ENCODE measurements at regions not wholly inside any gene's neighbourhood (a gene's known extent, or its start where the extent isn't known, plus 50 kb on each side); places are given as distances from the start of the nearest gene placed in this dataset.

DNA sequence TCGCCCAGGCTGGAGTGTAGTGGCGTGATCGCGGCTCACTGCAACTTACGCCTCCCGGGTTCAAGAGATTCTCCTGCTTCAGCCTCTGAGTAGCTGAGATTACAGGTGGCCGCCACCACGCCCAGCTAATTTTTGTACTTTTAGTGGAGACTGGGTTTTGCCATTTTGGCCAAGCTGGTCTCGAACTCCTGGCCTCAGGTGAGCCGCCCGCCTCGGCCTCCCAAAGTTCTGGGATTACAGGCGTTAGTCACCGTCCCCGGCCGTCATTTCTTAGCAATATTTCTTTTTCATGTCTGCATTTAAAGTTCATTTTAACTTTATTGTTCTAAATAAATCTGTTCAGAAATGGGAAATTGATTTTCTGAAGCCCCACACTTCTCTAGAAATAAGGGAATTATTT is 597.3 kb upstream of the DDX18 start:
- Histone ChIP-seq H3K4me3 (ENCODE audit: low read length in 2 of 2) (no peak overlapping the region), H3K9me3 (ENCODE audit: control insufficient read depth in 2 of 2, insufficient read depth in 1 of 2, low read length in 1 of 2) (peaks cover 0 to 4% of the 10 kb centered on the region in 2 donors), H3K4me1 (ENCODE audit: control insufficient read depth in 2 of 2, insufficient read depth in 2 of 2, low read length in 2 of 2) (no peaks in the 10 kb centered on the region), H3K27me3 (ENCODE audit: control insufficient read depth in 2 of 2, insufficient read depth in 1 of 2, low read length in 1 of 2) (no peaks in the 10 kb centered on the region), H3K27ac (ENCODE audit: low read depth in 1 of 2, low read length in 1 of 2) (no peak overlapping the region), H3K36me3 (ENCODE audit: control insufficient read depth in 2 of 2, insufficient read depth in 2 of 2, low read length in 1 of 2) (no peaks in the 10 kb centered on the region)
- 96% methylated on average over 16 of the region's 16 CpGs for WGBS
- DNase-seq (ENCODE audit: low read depth in 6 of 9, low spot score in 9 of 9) = no peak

DNA sequence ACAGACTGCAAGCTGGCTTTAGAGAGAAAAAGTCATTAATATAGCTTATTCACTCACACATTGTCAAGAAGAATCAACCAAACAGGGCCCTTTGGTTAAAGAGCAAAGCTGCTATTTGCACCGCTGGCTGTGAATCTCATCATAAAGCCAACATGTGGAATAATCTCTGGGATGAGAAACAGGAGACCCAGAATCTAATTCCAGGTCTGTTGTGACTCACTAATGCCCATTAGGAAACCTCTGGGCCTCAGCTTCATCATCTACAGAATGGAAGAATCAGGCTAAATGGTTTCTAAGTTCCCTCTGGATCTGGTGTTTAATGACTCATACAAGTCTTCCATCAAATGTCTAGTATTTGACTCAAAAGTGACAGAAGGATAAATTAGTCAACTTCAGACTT is 591.7 kb upstream of the DDX18 start:
- Histone ChIP-seq H3K27ac (ENCODE audit: low read depth in 1 of 2, low read length in 1 of 2) (no peak overlapping the region), H3K4me3 (ENCODE audit: low read length in 2 of 2) (no peak overlapping the region), H3K9me3 (ENCODE audit: control insufficient read depth in 2 of 2, insufficient read depth in 1 of 2, low read length in 1 of 2) (no peaks in the 10 kb centered on the region), H3K27me3 (ENCODE audit: control insufficient read depth in 2 of 2, insufficient read depth in 1 of 2, low read length in 1 of 2) (no peaks in the 10 kb centered on the region), H3K4me1 (ENCODE audit: control insufficient read depth in 2 of 2, insufficient read depth in 2 of 2, low read length in 2 of 2) (no peaks in the 10 kb centered on the region), H3K36me3 (ENCODE audit: control insufficient read depth in 2 of 2, insufficient read depth in 2 of 2, low read length in 1 of 2) (no peaks in the 10 kb centered on the region)
- DNase-seq (ENCODE audit: low read depth in 6 of 9, low spot score in 9 of 9) = no peak
- 96% methylated on average over 1 of the region's 1 CpG for WGBS

- no peak for DNase-seq (ENCODE audit: low read depth in 6 of 9, low spot score in 9 of 9)
- Histone ChIP-seq H3K36me3 (ENCODE audit: control insufficient read depth in 2 of 2, insufficient read depth in 2 of 2, low read length in 1 of 2) (no peaks in the 10 kb centered on the region), H3K4me3 (ENCODE audit: low read length in 2 of 2) (no peak overlapping the region), H3K9me3 (ENCODE audit: control insufficient read depth in 2 of 2, insufficient read depth in 1 of 2, low read length in 1 of 2) (peaks cover 1 to 5% of the 10 kb centered on the region in 2 donors), H3K27me3 (ENCODE audit: control insufficient read depth in 2 of 2, insufficient read depth in 1 of 2, low read length in 1 of 2) (no peaks in the 10 kb centered on the region), H3K4me1 (ENCODE audit: control insufficient read depth in 2 of 2, insufficient read depth in 2 of 2, low read length in 2 of 2) (no peaks in the 10 kb centered on the region), H3K27ac (ENCODE audit: low read depth in 1 of 2, low read length in 1 of 2) (no peak overlapping the region)
- 76% methylated on average over 2 of the region's 2 CpGs for WGBS
These were observed 582.2 kb upstream of the DDX18 start for GRCh38 chr2:117232305-117232704.

- Histone ChIP-seq H3K4me3 (ENCODE audit: low read length in 2 of 2) (no peak overlapping the region), H3K36me3 (ENCODE audit: control insufficient read depth in 2 of 2, insufficient read depth in 2 of 2, low read length in 1 of 2) (no peaks in the 10 kb centered on the region), H3K27ac (ENCODE audit: low read depth in 1 of 2, low read length in 1 of 2) (no peak overlapping the region), H3K27me3 (ENCODE audit: control insufficient read depth in 2 of 2, insufficient read depth in 1 of 2, low read length in 1 of 2) (no peaks in the 10 kb centered on the region), H3K9me3 (ENCODE audit: control insufficient read depth in 2 of 2, insufficient read depth in 1 of 2, low read length in 1 of 2) (no peaks in the 10 kb centered on the region), H3K4me1 (ENCODE audit: control insufficient read depth in 2 of 2, insufficient read depth in 2 of 2, low read length in 2 of 2) (no peaks in the 10 kb centered on the region)
- WGBS = 63% methylated on average over 6 of the region's 6 CpGs
- no peak for DNase-seq (ENCODE audit: low read depth in 6 of 9, low spot score in 9 of 9)
These were observed 557.1 kb upstream of the DDX18 start for GRCh38 chr2:117257362-117257761.

DNA sequence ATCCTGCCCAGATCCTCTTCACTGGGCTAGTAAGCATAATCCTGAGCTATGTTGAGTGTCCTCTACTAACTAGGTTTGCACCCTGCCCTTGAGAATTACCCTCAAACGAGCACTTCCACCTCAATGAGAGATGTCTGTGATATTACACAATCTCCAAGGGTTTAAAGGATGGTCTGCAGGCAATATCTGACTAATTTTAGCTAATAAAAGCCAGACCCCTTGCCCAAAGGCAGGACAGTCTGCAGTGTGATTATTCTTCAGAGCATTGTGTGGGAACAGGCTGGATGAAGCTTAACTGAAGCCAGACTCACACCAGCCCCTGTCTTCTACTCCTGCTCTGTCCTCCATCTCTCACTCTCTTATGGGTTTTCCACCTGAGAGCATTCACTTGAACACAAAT is 544.9 kb upstream of the DDX18 start:
- no peaks in the 10 kb centered on the region for H3K36me3 ChIP-seq (ENCODE audit: control insufficient read depth in 2 of 2, insufficient read depth in 2 of 2, low read length in 1 of 2)
- 35% methylated on average over 1 of the region's 1 CpG for WGBS
- H3K4me3 ChIP-seq (ENCODE audit: low read length in 2 of 2) = no peak overlapping the region

GRCh38 chr2:117271631-117272030 is 542.9 kb upstream of the DDX18 start:
- Histone ChIP-seq H3K9me3 (ENCODE audit: control insufficient read depth in 2 of 2, insufficient read depth in 1 of 2, low read length in 1 of 2) (peaks cover 0 to 3% of the 10 kb centered on the region in 2 donors), H3K27me3 (ENCODE audit: control insufficient read depth in 2 of 2, insufficient read depth in 1 of 2, low read length in 1 of 2) (no peaks in the 10 kb centered on the region), H3K4me1 (ENCODE audit: control insufficient read depth in 2 of 2, insufficient read depth in 2 of 2, low read length in 2 of 2) (no peaks in the 10 kb centered on the region), H3K36me3 (ENCODE audit: control insufficient read depth in 2 of 2, insufficient read depth in 2 of 2, low read length in 1 of 2) (no peaks in the 10 kb centered on the region), H3K4me3 (ENCODE audit: low read length in 2 of 2) (no peak overlapping the region), H3K27ac (ENCODE audit: low read depth in 1 of 2, low read length in 1 of 2) (no peak overlapping the region)
- no peak for DNase-seq (ENCODE audit: low read depth in 6 of 9, low spot score in 9 of 9)
- WGBS = 63% methylated on average over 1 of the region's 1 CpG

More for the DNA sequence above, 544.9 kb upstream of the DDX18 start:
- Histone ChIP-seq H3K9me3 (ENCODE audit: control insufficient read depth in 2 of 2, insufficient read depth in 1 of 2, low read length in 1 of 2) (peaks cover 0 to 6% of the 10 kb centered on the region in 2 donors), H3K27ac (ENCODE audit: low read depth in 1 of 2, low read length in 1 of 2) (no peak overlapping the region), H3K27me3 (ENCODE audit: control insufficient read depth in 2 of 2, insufficient read depth in 1 of 2, low read length in 1 of 2) (no peaks in the 10 kb centered on the region), H3K4me1 (ENCODE audit: control insufficient read depth in 2 of 2, insufficient read depth in 2 of 2, low read length in 2 of 2) (no peaks in the 10 kb centered on the region)
- DNase-seq (ENCODE audit: low read depth in 6 of 9, low spot score in 9 of 9) = no peak

DNA sequence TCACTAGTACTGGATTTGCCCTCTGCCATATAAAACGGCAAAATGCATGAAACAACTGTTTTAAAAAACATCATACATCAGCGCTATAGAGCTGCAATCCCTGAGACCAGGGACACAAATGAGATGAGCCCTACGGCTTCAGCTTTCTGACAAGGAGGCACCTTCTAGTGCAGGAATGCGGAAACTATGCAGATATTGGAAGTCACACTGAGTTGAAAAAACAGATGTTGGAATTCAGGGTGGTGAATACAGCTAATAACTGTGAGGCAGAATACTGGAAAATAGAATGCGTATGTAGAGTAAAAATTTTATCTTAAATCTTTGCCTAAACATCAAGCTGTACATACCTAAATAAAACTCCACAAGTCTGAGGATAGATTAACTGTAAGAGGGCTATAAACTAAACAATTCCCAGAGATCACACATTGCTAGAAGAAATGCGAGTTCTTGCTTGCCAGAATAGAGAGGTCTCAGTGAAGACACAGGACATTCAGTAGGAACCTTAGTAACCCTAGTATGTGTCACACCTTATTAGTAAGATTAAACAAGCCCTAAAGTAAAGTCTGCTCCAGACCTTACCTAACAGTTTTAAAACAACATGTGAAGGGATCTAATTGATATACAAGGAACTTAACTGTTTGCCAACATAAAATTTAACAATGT is 541.4 kb upstream of the DDX18 start:
- DNase-seq (ENCODE audit: low read depth in 6 of 9, low spot score in 9 of 9) = no peak
- WGBS = 80% methylated on average over 6 of the region's 6 CpGs
- H3K4me1 ChIP-seq (ENCODE audit: control insufficient read depth in 2 of 2, insufficient read depth in 2 of 2, low read length in 2 of 2) = no peaks in the 10 kb centered on the region

DNA sequence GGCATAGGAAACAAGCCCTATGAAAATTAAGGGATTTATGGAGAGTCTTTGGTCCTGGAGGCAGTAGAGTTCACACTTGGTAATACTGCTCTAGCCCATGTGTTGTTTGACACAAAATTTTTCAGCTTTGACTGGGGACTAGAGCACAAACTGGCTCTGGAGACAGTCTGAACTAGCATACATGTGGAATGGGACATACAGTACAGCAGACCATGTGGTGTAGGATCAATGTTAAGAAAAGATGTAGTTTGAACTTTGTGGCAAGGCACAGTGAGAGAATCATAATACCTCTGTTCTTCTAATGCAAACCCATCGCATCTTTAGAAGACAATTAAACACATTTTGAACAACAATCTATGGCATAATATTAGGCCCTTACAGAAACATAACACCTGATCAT is 521.5 kb upstream of the DDX18 start:
- WGBS = 96% methylated on average over 1 of the region's 1 CpG
- Histone ChIP-seq H3K9me3 (ENCODE audit: control insufficient read depth in 2 of 2, insufficient read depth in 1 of 2, low read length in 1 of 2) (no peaks in the 10 kb centered on the region), H3K4me3 (ENCODE audit: low read length in 2 of 2) (no peak overlapping the region)

More for the DNA sequence above, 541.4 kb upstream of the DDX18 start:
- H3K9me3 ChIP-seq (ENCODE audit: control insufficient read depth in 2 of 2, insufficient read depth in 1 of 2, low read length in 1 of 2) = peaks cover 0 to 3% of the 10 kb centered on the region in 2 donors
- H3K27me3 ChIP-seq (ENCODE audit: control insufficient read depth in 2 of 2, insufficient read depth in 1 of 2, low read length in 1 of 2) = no peaks in the 10 kb centered on the region
- H3K4me3 ChIP-seq (ENCODE audit: low read length in 2 of 2) = no peak overlapping the region
- no peaks in the 10 kb centered on the region for H3K36me3 ChIP-seq (ENCODE audit: control insufficient read depth in 2 of 2, insufficient read depth in 2 of 2, low read length in 1 of 2)
- no peak overlapping the region for H3K27ac ChIP-seq (ENCODE audit: low read depth in 1 of 2, low read length in 1 of 2)

GRCh38 chr2:117299451-117299850 is 515.0 kb upstream of the DDX18 start:
- no peaks in the 10 kb centered on the region for H3K27me3 ChIP-seq (ENCODE audit: control insufficient read depth in 2 of 2, insufficient read depth in 1 of 2, low read length in 1 of 2)
- no peak overlapping the region for H3K27ac ChIP-seq (ENCODE audit: low read depth in 1 of 2, low read length in 1 of 2)
- H3K4me1 ChIP-seq (ENCODE audit: control insufficient read depth in 2 of 2, insufficient read depth in 2 of 2, low read length in 2 of 2) = no peaks in the 10 kb centered on the region
- WGBS = 98% methylated on average over 2 of the region's 2 CpGs
- H3K9me3 ChIP-seq (ENCODE audit: control insufficient read depth in 2 of 2, insufficient read depth in 1 of 2, low read length in 1 of 2) = peaks cover 0 to 5% of the 10 kb centered on the region in 2 donors
- H3K36me3 ChIP-seq (ENCODE audit: control insufficient read depth in 2 of 2, insufficient read depth in 2 of 2, low read length in 1 of 2) = no peaks in the 10 kb centered on the region
- H3K4me3 ChIP-seq (ENCODE audit: low read length in 2 of 2) = no peak overlapping the region
- DNase-seq (ENCODE audit: low read depth in 6 of 9, low spot score in 9 of 9) = no peak

More for the DNA sequence above, 521.5 kb upstream of the DDX18 start:
- H3K36me3 ChIP-seq (ENCODE audit: control insufficient read depth in 2 of 2, insufficient read depth in 2 of 2, low read length in 1 of 2) = no peaks in the 10 kb centered on the region
- H3K27ac ChIP-seq (ENCODE audit: low read depth in 1 of 2, low read length in 1 of 2) = no peak overlapping the region
- no peaks in the 10 kb centered on the region for H3K4me1 ChIP-seq (ENCODE audit: control insufficient read depth in 2 of 2, insufficient read depth in 2 of 2, low read length in 2 of 2)
- no peaks in the 10 kb centered on the region for H3K27me3 ChIP-seq (ENCODE audit: control insufficient read depth in 2 of 2, insufficient read depth in 1 of 2, low read length in 1 of 2)
- DNase-seq (ENCODE audit: low read depth in 6 of 9, low spot score in 9 of 9) = no peak

Measured in thymus (tissue), 11 donors.